HUES64 (cell line): ENCODE measurements at regions not wholly inside any gene's neighbourhood (a gene's known extent, or its start where the extent isn't known, plus 50 kb on each side); places are given as distances from the start of the nearest gene placed in this dataset.
"Not testable (repeated sequence)": the region's sequence is repeated elsewhere in the genome, so short reads cannot be mapped to it uniquely, and the experiment has no call there.

Experiments used
- H3K27ac ChIP-seq: 2 replicates; pipeline ENCODE4 v1.7.0; 2013; ENCODE audit warnings: low read depth, low read length, inconsistent platforms
- H3K27me3 ChIP-seq: 2 replicates; pipeline ENCODE4 v1.6.1; 2013; ENCODE audit warnings: mild to moderate bottlenecking, low read length; ENCODE audit not compliant: insufficient read depth
- H3K36me3 ChIP-seq: 2 replicates; pipeline ENCODE4 v1.6.1; 2013; ENCODE audit warnings: mild to moderate bottlenecking, low read length; ENCODE audit not compliant: insufficient read depth
- H3K4me1 ChIP-seq: 2 replicates; pipeline ENCODE4 v1.6.1; 2013; ENCODE audit warnings: mild to moderate bottlenecking, low read length, moderate library complexity; ENCODE audit not compliant: insufficient read depth
- H3K4me3 ChIP-seq: 2 replicates; pipeline ENCODE4 v1.5.1; 2013; ENCODE audit warnings: mild to moderate bottlenecking, low read length, moderate library complexity
- H3K9ac ChIP-seq: 2 replicates; pipeline ENCODE4 v1.6.1; 2013; ENCODE audit warnings: mild to moderate bottlenecking, low read depth, low read length
- H3K9me3 ChIP-seq: 2 replicates; pipeline ENCODE4 v1.6.1; 2013; ENCODE audit warnings: low read depth, low read length; ENCODE audit not compliant: insufficient read depth
- WGBS: fragments of 150-250, 120-280 bp; methylation state at CpG from one replicate; pipeline ENCODE4 v1.1.7; 2013; ENCODE audit warnings: missing lambda C conversion rate; 5-methylcytosine and 5-hydroxymethylcytosine counted together

DNA sequence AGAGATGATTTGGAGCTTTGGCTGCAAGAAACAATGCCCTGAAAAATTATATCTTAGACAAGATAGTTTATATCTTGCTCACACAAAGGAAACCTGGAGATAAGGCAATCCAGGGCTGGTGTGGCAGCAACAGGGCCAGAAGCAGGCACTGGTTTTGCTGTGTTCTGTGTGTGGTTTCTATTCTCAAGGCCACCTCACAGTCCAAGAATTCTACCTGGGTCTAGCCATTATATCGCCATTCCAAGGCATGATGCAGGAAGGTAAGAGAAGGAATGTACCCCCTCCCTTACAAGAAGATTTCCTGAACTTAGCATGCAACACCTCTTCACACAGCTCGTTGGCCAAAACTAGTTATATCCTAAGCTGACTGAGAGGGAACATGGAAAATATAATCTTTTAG lies 74.5 kb upstream of the MEGF10 start:
- H3K9me3 ChIP-seq = no peaks in the 10 kb centered on the region
- no peak overlapping the region for H3K27ac ChIP-seq
- WGBS = 100% methylated on average over 1 of the region's 2 CpGs
- no peak overlapping the region for H3K9ac ChIP-seq
- H3K36me3 ChIP-seq = no peaks in the 10 kb centered on the region
- H3K4me3 ChIP-seq = no peak overlapping the region
- H3K27me3 ChIP-seq = no peaks in the 10 kb centered on the region
- H3K4me1 ChIP-seq = no peaks in the 10 kb centered on the region

- Histone ChIP-seq H3K27ac (no peak overlapping the region), H3K9me3 (no peaks in the 10 kb centered on the region)
- WGBS = 93% methylated on average over 3 of the region's 3 CpGs
These were observed 73.5 kb upstream of the MEGF10 start for GRCh38 chr5:127216898-127217675.

DNA sequence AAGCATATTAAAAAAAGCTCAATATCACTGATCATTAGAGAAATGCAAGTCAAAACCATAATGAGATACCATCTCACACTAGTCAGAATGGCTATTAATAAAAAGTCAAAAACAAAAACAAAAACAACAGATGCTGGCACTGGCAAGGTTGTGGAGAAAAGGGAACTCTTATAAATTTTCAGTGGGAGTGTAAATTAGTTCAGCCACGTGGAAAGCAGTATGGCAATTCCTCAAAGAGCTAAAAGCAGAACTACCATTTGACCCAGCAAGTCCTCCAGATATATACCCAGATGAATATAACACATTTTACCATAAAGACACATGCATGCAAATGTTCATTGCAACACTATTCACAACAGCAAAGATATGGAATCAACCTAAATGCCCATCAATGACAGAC lies 68.7 kb upstream of the MEGF10 start:
- not testable (repeated sequence) for H3K4me1 ChIP-seq, H3K27me3 ChIP-seq, H3K27ac ChIP-seq, H3K9me3 ChIP-seq, H3K9ac ChIP-seq, H3K4me3 ChIP-seq, H3K36me3 ChIP-seq
- 95% methylated on average over 1 of the region's 1 CpG for WGBS

More at GRCh38 chr5:127216898-127217675, 73.5 kb upstream of the MEGF10 start:
- no peak overlapping the region for H3K4me3 ChIP-seq
- no peaks in the 10 kb centered on the region for H3K36me3 ChIP-seq
- H3K27me3 ChIP-seq = no peaks in the 10 kb centered on the region
- no peak overlapping the region for H3K9ac ChIP-seq
- H3K4me1 ChIP-seq = no peaks in the 10 kb centered on the region

DNA sequence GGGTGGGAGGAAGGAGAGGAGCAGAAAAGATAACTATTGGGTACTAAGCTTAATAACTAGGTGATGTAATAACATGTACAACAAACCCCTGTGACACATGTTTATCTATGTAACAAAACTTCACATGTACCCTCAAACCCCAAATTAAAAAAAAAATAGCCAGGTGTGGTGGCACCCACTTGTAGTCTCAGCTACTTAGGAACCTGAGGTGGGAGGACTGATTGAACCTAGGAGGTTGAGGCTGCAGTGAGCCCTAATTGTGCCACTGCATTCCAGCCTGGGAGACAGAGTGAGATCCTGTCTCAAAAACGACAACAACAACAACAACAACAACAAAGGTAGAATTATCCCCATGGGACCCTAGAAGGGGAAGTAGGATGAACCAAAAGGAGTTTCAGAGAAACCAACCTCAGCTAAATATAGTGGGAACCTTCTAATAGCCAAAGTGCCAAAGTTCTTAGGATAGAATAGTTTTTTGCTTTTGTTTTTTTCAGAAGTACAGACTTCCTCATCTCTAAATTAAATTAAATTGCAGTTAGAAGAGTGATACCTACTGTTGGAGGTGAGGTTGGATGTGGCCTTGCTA lies 67.9 kb upstream of the MEGF10 start:
- not testable (repeated sequence) for H3K4me1 ChIP-seq, H3K36me3 ChIP-seq, H3K27me3 ChIP-seq, H3K4me3 ChIP-seq, H3K9ac ChIP-seq, H3K9me3 ChIP-seq, H3K27ac ChIP-seq
- WGBS = no CpG with 5 or more reads among the region's 1 CpG

- WGBS = 84% methylated on average over 6 of the region's 6 CpGs
- no peak overlapping the region for H3K9ac ChIP-seq
- H3K9me3 ChIP-seq = no peaks in the 10 kb centered on the region
- peaks cover under 1% of the 10 kb centered on the region; the same call in 1 of the 2 replicates for H3K4me1 ChIP-seq
- H3K4me3 ChIP-seq = no peak overlapping the region
- peaks cover 7% of the 10 kb centered on the region for H3K27me3 ChIP-seq
- no peak overlapping the region for H3K27ac ChIP-seq
- no peaks in the 10 kb centered on the region for H3K36me3 ChIP-seq
These were observed 67.2 kb upstream of the MEGF10 start for GRCh38 chr5:127223256-127223974.

- Histone ChIP-seq H3K27me3 (peaks cover 27% of the 10 kb centered on the region), H3K4me3 (no peak overlapping the region), H3K9me3 (no peaks in the 10 kb centered on the region), H3K9ac (no peak overlapping the region), H3K4me1 (peaks cover 5% of the 10 kb centered on the region; the same call in 1 of the 2 replicates), H3K27ac (no peak overlapping the region), H3K36me3 (no peaks in the 10 kb centered on the region)
- WGBS = 95% methylated on average over 4 of the region's 4 CpGs
These were observed 62.7 kb upstream of the MEGF10 start for GRCh38 chr5:127227881-127228280.

GRCh38 chr5:127228540-127229184 lies 61.9 kb upstream of the MEGF10 start:
- H3K9ac ChIP-seq = peak overlapping the region; percentile 45; the same call in 1 of the 2 replicates
- 83% methylated on average over 18 of the region's 18 CpGs for WGBS
- H3K27ac ChIP-seq = no peak overlapping the region
- H3K36me3 ChIP-seq = no peaks in the 10 kb centered on the region
- H3K9me3 ChIP-seq = no peaks in the 10 kb centered on the region
- H3K4me3 ChIP-seq = peak overlapping the region; percentile 56
- H3K27me3 ChIP-seq = peaks cover 27% of the 10 kb centered on the region
- H3K4me1 ChIP-seq = peaks cover 5% of the 10 kb centered on the region; the same call in 1 of the 2 replicates

DNA sequence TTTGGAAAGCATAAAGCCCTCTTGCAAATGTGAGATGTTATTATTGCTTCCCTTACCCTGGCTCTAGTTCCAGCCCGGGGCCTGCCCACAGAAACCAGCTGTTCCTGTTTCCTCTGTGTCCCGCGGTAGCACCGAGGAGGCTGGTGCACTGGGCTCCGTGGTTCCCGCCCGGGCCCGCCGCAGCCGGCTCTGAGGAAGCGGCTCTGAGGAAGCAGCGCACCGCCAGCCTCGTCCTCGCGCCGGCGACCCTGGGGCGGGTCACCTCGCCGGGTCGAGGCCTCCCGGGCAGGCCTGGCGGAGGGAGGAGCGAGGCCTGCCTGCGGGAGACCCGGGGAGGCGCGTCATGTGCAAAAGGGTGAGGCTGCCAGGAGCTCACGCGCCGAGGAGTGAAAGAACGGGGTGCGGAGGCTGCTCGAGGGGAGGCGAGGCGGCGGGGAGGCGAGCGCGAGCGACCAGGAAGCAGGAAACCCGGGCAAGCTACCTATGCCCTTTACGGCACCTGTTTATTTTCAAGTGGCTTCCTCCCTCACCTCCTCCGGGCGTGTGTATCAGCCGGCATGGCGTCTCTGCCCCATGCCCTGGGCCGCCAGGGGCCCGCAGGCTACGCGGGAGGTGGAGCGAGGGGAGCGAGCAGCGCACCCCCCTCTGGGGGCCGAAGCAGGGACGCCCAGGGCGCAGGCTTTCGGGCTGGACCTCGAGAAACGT lies 61.3 kb upstream of the MEGF10 start:
- H3K4me1 ChIP-seq = peaks cover 5% of the 10 kb centered on the region; the same call in 1 of the 2 replicates
- peaks cover 27% of the 10 kb centered on the region for H3K27me3 ChIP-seq
- H3K27ac ChIP-seq = no peak overlapping the region
- no peaks in the 10 kb centered on the region for H3K9me3 ChIP-seq
- H3K4me3 ChIP-seq = peak overlapping the region; percentile 56
- WGBS = 76% methylated on average over 61 of the region's 61 CpGs
- peak overlapping the region; percentile 45 for H3K9ac ChIP-seq
- H3K36me3 ChIP-seq = no peaks in the 10 kb centered on the region

DNA sequence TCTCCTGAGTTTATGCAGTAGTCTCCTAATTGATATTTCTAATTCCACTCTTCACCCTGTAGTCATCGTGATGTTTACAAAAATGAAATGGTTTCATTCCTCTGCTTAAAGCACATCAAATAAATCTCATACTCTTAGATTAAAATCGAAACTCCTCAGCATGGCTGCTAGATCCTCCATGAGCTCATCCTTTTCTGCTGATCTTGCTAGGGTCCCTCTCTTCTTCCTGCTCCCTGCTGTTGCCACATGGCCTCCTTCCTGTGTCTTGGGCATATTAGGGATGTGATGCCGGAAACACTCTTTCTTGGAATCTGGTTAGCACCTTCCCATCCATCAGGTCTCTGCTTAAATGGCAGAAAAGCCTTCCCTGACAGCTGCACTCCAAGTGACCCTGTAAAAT lies 59.5 kb upstream of the MEGF10 start:
- H3K9me3 ChIP-seq = no peaks in the 10 kb centered on the region
- WGBS = 94% methylated on average over 3 of the region's 3 CpGs
- no peak overlapping the region for H3K27ac ChIP-seq
- H3K9ac ChIP-seq = no peak overlapping the region
- peaks cover 5% of the 10 kb centered on the region; the same call in 1 of the 2 replicates for H3K4me1 ChIP-seq
- peaks cover 27% of the 10 kb centered on the region for H3K27me3 ChIP-seq
- H3K36me3 ChIP-seq = no peaks in the 10 kb centered on the region
- no peak overlapping the region for H3K4me3 ChIP-seq

GRCh38 chr5:127233590-127233989 lies 57.0 kb upstream of the MEGF10 start:
- H3K36me3 ChIP-seq = no peaks in the 10 kb centered on the region
- H3K9ac ChIP-seq = no peak overlapping the region
- H3K9me3 ChIP-seq = no peaks in the 10 kb centered on the region
- no peak overlapping the region for H3K4me3 ChIP-seq
- 77% methylated on average over 3 of the region's 3 CpGs for WGBS
- peaks cover 2% of the 10 kb centered on the region; the same call in 1 of the 2 replicates for H3K4me1 ChIP-seq
- peaks cover 19% of the 10 kb centered on the region for H3K27me3 ChIP-seq
- no peak overlapping the region for H3K27ac ChIP-seq
